Panc1 (cell line): ENCODE measurements at regions not wholly inside any gene's neighbourhood (a gene's known extent, or its start where the extent isn't known, plus 50 kb on each side); places are given as distances from the start of the nearest gene placed in this dataset.

ENCODE experiments used
- CTCF ChIP-seq: fragments of 450-650 bp; IDR thresholded peaks from 2 replicates; pipeline ENCODE4 v1.5.1; 2017; ENCODE audit warnings: mild to moderate bottlenecking
- POLR2AphosphoS5 ChIP-seq: IDR thresholded peaks from 2 replicates; pipeline ENCODE4 v1.6.1; 2012; ENCODE audit warnings: mild to moderate bottlenecking, low read depth, low read length, moderate library complexity
- REST ChIP-seq, 2 experiments: IDR thresholded peaks; 2 replicates each; pipeline ENCODE4 v1.6.1; 2011 to 2012; ENCODE audit warnings: low read depth in 2 of 2, control low read depth in 1 of 2, low read length in 1 of 2, mild to moderate bottlenecking in 1 of 2, moderate library complexity in 1 of 2; ENCODE audit not compliant: insufficient read depth in 1 of 2
- SIN3A ChIP-seq: IDR thresholded peaks from 2 replicates; pipeline ENCODE4 v1.6.1; 2012; ENCODE audit warnings: low read depth, mild to moderate bottlenecking, low read length, moderate library complexity, borderline replicate concordance; ENCODE audit not compliant: insufficient read depth

- TF ChIP-seq CTCF (no peak), SIN3A (no peak), POLR2AphosphoS5 (no peak), REST (IDR thresholded peaks at IDR 0.05; ENCODE audit: insufficient read depth in 1 of 2, low read depth in 2 of 2, low read length in 1 of 2) (no peak)
These were observed 159.4 kb upstream of the FER start for GRCh38 chr5:108588323-108588722.
